AG10803 (cell line): ENCODE measurements at regions not wholly inside any gene's neighbourhood (a gene's known extent, or its start where the extent isn't known, plus 50 kb on each side); places are given as distances from the start of the nearest gene placed in this dataset.
"Not testable (repeated sequence)": the region's sequence is repeated elsewhere in the genome, so short reads cannot be mapped to it uniquely, and the experiment has no call there.

Source experiments
- DNase-seq: peaks from one replicate; pipeline ENCODE4 v3.0.0; 2010; ENCODE audit warnings: low read depth
- H3K4me3 ChIP-seq: 2 replicates; pipeline ENCODE4 v1.5.1; 2011; ENCODE audit warnings: mild to moderate bottlenecking, low read length, control low read depth
- CTCF ChIP-seq: conservative IDR thresholded peaks from 2 replicates; pipeline ENCODE4 v1.5.1; 2011; ENCODE audit warnings: mild to moderate bottlenecking, low read length, control low read depth, inconsistent platforms

GRCh38 chr2:14903709-14904374, 271.3 kb downstream of the LRATD1 start:
- no peak overlapping the region for H3K4me3 ChIP-seq
- DNase-seq, result no peak
- peak; percentile 30 for TF ChIP-seq CTCF

GRCh38 chr2:14904378-14904777, 271.9 kb downstream of the LRATD1 start:
- not testable (repeated sequence) for DNase-seq, H3K4me3 ChIP-seq

- H3K4me3 ChIP-seq, result no peak overlapping the region
- no peak for TF ChIP-seq CTCF
- DNase-seq, result no peak
Observed at GRCh38 chr2:14905571-14905970, 273.1 kb downstream of the LRATD1 start.

- DNase-seq, result peak; percentile 6
- no peak overlapping the region for H3K4me3 ChIP-seq
- peak; percentile 21; the same call in 1 of the 2 replicates for TF ChIP-seq CTCF
Observed at GRCh38 chr2:14907014-14907612, 274.6 kb downstream of the LRATD1 start.

GRCh38 chr2:14909795-14910194, 277.3 kb downstream of the LRATD1 start:
- peak; percentile 3 for DNase-seq
- TF ChIP-seq CTCF, result no peak
- no peak overlapping the region for H3K4me3 ChIP-seq

- no peak overlapping the region for H3K4me3 ChIP-seq
- TF ChIP-seq CTCF, result no peak
- no peak for DNase-seq
Observed at GRCh38 chr2:14910654-14911053, 278.1 kb downstream of the LRATD1 start.

GRCh38 chr2:14915983-14916382, 283.5 kb downstream of the LRATD1 start:
- no peak overlapping the region for H3K4me3 ChIP-seq
- DNase-seq, result no peak
- TF ChIP-seq CTCF, result no peak
